GM13977 (cell line): ENCODE measurements at regions not wholly inside any gene's neighbourhood (a gene's known extent, or its start where the extent isn't known, plus 50 kb on each side); places are given as distances from the start of the nearest gene placed in this dataset.
A peak's percentile ranks its signal among the peaks of the same experiment; 100 is the strongest.
"Not testable (repeated sequence)": the region's sequence is repeated elsewhere in the genome, so short reads cannot be mapped to it uniquely, and the experiment has no call there.

Experiments used
- DNase-seq: peaks from one replicate; pipeline ENCODE4 v3.0.0; 2012; ENCODE audit warnings: low spot score
- in situ Hi-C: fragments of 300-500 bp; cut with MboI; formaldehyde crosslinking; loops from one replicate; pipeline ENCODE4 v1.12.0; 2022; ENCODE audit warnings: low sequenced_read_pairs, low pct_unique_long_range_greater_than_20kb, mixed read lengths, inconsistent platforms; ENCODE audit not compliant: unreplicated experiment
- TF ChIP-seq, protein P1 (sequence below): IDR thresholded peaks from 2 replicates; pipeline ENCODE4 v1.5.1; 2012; ENCODE audit warnings: mild to moderate bottlenecking, control low read depth; ENCODE audit not compliant: insufficient read depth; ENCODE audit errors: extremely low read depth, missing control alignments

- DNase-seq: no peak
- in situ Hi-C loops: no loop called here
- TF ChIP-seq, protein P1, sequence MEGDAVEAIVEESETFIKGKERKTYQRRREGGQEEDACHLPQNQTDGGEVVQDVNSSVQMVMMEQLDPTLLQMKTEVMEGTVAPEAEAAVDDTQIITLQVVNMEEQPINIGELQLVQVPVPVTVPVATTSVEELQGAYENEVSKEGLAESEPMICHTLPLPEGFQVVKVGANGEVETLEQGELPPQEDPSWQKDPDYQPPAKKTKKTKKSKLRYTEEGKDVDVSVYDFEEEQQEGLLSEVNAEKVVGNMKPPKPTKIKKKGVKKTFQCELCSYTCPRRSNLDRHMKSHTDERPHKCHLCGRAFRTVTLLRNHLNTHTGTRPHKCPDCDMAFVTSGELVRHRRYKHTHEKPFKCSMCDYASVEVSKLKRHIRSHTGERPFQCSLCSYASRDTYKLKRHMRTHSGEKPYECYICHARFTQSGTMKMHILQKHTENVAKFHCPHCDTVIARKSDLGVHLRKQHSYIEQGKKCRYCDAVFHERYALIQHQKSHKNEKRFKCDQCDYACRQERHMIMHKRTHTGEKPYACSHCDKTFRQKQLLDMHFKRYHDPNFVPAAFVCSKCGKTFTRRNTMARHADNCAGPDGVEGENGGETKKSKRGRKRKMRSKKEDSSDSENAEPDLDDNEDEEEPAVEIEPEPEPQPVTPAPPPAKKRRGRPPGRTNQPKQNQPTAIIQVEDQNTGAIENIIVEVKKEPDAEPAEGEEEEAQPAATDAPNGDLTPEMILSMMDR: no peak
Measured at GRCh38 chr3:194189243-194189791, 53.4 kb downstream of the HES1 start.

DNA sequence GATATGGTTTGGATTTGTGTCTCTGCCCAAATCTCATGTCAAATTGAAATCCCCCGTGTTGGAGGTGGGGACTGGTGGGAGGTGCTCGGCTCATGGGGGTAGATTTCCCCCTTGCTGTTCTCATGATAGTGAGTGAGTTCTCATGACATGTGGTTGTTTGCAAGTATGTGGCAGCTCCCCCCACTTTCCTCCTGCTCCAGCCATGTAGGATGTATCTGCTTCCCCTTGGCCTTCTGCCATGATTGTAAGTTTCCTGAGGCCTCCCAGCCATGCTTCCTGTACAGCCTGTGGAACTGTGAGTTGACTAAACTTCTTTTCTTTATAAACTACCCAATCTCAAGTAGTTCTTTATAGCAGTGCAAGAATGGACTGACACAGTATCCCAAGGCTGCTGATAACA is 55.9 kb downstream of the HES1 start:
- in situ Hi-C loops, DNase-seq: not testable (repeated sequence)

DNA sequence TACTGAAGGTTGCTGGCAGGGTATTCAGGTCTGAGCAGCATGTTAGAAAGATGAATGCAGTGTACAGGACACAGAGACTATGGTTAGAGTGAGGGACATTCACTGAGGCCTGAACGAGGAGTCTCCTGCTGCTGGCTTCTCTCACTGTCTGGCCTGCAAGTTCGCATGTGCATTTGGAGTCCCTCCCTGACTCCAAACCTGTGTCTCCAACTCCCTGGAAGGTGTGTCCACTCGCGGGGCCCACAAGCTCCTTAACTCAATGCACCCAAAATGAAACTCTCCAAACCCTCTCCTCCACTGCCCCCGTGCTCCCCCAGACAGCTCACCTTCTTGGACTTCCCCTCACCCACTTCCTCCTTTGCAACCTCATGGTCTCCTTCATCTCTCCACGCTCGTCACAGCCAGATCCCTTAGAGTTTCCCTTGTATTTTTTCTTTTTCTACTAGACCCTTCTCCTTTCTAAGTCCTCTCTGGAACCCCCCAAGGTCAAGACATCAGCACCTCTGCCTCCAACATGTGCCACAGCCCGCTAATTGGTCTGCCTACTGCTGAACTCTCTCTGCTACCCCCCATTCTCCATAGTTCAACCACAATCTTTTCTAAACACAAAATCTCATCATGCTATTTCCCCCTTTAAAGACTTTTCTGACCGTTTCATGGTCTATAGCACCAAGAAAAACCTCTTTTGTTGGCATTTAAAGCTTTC is 58.3 kb downstream of the HES1 start:
- in situ Hi-C loops: no loop called here
- TF ChIP-seq, protein P1: no peak
- peak; percentile 34 for DNase-seq

DNA sequence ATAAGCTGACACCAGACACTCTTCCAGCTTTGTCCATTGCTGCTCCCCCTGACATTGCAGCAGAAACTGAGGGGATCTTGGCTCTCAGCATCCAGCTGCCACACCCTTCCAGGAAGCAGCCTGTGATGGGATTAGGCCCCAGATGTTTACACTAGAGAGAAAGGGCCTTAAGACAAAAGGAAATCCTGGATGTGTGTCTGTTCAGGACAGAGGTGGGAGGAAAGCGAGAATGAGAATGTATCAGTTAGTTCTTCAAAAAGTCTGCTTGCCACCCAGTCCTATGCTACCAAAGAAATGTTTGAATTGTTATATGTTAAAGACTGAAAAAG is 58.8 kb downstream of the HES1 start:
- in situ Hi-C loops: no loop called here
- TF ChIP-seq, protein P1: no peak
- no peak for DNase-seq

- in situ Hi-C loops: no loop called here
- DNase-seq: no peak
- TF ChIP-seq, protein P1: no peak
Measured at GRCh38 chr3:194195611-194196010, 59.7 kb downstream of the HES1 start.

DNA sequence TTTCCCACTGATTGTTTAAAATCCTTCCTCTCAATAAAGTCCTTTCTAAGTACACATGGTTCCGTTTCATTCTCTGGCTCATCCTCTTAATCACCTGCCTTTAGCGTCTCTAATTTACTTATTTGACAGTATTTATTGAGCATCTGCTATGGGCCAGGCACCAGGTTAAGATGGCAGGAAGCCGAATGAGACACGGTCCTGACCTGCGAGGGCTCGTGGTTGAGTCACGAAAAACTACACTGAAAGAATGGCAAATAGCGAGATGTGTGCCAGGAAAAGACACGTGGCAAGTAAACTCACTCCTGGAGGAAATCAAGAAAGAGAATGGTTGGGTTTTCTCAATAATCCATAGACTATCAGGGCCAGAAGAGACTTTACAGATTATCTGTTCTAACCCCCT is 60.9 kb downstream of the HES1 start:
- no peak for DNase-seq
- TF ChIP-seq, protein P1: no peak
- in situ Hi-C loops: no loop called here

DNA sequence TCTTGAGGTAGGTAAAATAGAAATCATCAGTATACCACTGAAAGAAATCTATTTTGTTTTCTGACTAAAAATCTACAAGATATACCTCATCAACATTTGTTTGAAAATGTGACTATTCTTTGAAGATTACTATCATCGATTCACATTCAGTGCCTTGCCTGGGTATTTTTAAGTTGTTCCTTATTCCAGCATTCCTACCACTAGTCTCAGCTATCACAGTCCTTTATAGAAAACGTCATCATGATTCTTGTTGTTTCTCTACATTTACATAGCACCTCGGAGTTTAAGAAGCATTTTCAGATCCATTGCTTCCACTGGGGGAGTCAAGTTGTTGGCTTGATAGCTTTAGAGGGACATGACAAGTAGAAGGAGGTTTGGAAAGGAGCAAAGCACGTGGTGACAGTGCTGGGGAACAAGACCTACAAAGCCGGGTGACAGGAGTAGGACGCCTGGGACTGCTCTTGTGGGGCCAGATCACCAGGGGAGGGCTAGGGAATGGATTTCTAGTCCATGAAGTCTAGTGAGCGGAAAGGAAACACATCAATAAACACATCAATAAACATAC is 61.5 kb downstream of the HES1 start:
- TF ChIP-seq, protein P1: no peak
- in situ Hi-C loops: no loop called here
- no peak for DNase-seq
